Aorta (tissue), 5 donors: ENCODE measurements at regions not wholly inside any gene's neighbourhood (a gene's known extent, or its start where the extent isn't known, plus 50 kb on each side); places are given as distances from the start of the nearest gene placed in this dataset.
A peak's percentile ranks its signal among the peaks of the same experiment; 100 is the strongest.

ENCODE experiments used
- ATAC-seq: fragments of 200-7000 bp; cut with Tn5 transposase; one replicate; pipeline ENCODE4 v1.9.1; 2022; ENCODE audit warnings: moderate library complexity; ENCODE audit not compliant: low FRiP score
- DNase-seq, 2 donors: peaks; one replicate each; pipeline ENCODE4 v3.0.0-alpha.2; 2020
- H3K27ac ChIP-seq, 2 donors: one replicate each; pipeline ENCODE4 v1.5.1; 2013; ENCODE audit warnings: low read length in 2 of 2, mild to moderate bottlenecking in 2 of 2, moderate library complexity in 2 of 2, control low read depth in 1 of 2, inconsistent platforms in 1 of 2, low read depth in 1 of 2
- H3K27me3 ChIP-seq, 2 donors: one replicate each; pipeline ENCODE4 v1.6.1; 2013; ENCODE audit warnings: control low read depth in 1 of 2, low read length in 1 of 2, mild to moderate bottlenecking in 1 of 2, moderate library complexity in 1 of 2; ENCODE audit not compliant: insufficient read depth in 2 of 2, control insufficient read depth in 1 of 2
- H3K36me3 ChIP-seq, 2 donors: one replicate each; pipeline ENCODE4 v1.6.1; 2013; ENCODE audit warnings: control low read depth in 1 of 2, low read length in 1 of 2, mild to moderate bottlenecking in 1 of 2; ENCODE audit not compliant: insufficient read depth in 2 of 2, control insufficient read depth in 1 of 2
- H3K4me1 ChIP-seq, 2 donors: one replicate each; pipeline ENCODE4 v1.6.1; 2013; ENCODE audit warnings: low read length in 2 of 2, control low read depth in 1 of 2, mild to moderate bottlenecking in 1 of 2, moderate library complexity in 1 of 2; ENCODE audit not compliant: insufficient read depth in 2 of 2, control insufficient read depth in 1 of 2
- H3K4me3 ChIP-seq, 2 donors: one replicate each; pipeline ENCODE4 v1.5.1; 2013; ENCODE audit warnings: low read length in 2 of 2, control low read depth in 1 of 2, mild to moderate bottlenecking in 1 of 2
- H3K9me3 ChIP-seq: one replicate; pipeline ENCODE4 v1.6.1; 2013; ENCODE audit warnings: mild to moderate bottlenecking, low read length; ENCODE audit not compliant: control insufficient read depth
- WGBS, 2 donors: extraction: QIAGEN DNeasy Blood & Tissue Kit; methylation state at CpG; one replicate each; pipeline ENCODE4 v1.1.7; 2013; 5-methylcytosine and 5-hydroxymethylcytosine counted together
- intact Hi-C, 2 donors: fragments of 100-400 bp; cut with DNase I; formaldehyde crosslinking; loops; one replicate each; pipeline versions ENCODE4 v1.14.2 to v1.15.0; 2022
- donor health status: healthy with polysubstance abuse.
- donor health status: Bipolar disorder and iron deficiency.
- donor health status: DM: no; HTN: no; CAD: no.
- donor health status: DM: no; HTN: no; CAD: no.
- donor health status: DM: yes; HTN: yes; CAD: no.

- intact Hi-C loops, result no loop called here
- ATAC-seq, result peak; percentile 37
- no peak overlapping the region for H3K27ac ChIP-seq
Observed at GRCh38 chr2:236733156-236733555, 163.5 kb downstream of the ACKR3 start.

GRCh38 chr2:236735825-236736238 lies 166.2 kb downstream of the ACKR3 start:
- Histone ChIP-seq H3K9me3 (no peaks in the 10 kb centered on the region), H3K4me3 (no peak overlapping the region), H3K27ac (no peak overlapping the region), H3K36me3 (no peaks in the 10 kb centered on the region), H3K4me1 (no peaks in the 10 kb centered on the region), H3K27me3 (no peaks in the 10 kb centered on the region)
- DNase-seq (no peak), ATAC-seq (no peak)
- intact Hi-C loops, result no loop called here
- 89 to 95% methylated on average over 6 of the region's 6 CpGs for WGBS, 2 donors

More at GRCh38 chr2:236733156-236733555, 163.5 kb downstream of the ACKR3 start:
- WGBS, 2 donors, result 86 to 93% methylated on average over 3 of the region's 3 CpGs
- Histone ChIP-seq H3K36me3 (no peaks in the 10 kb centered on the region), H3K4me1 (no peaks in the 10 kb centered on the region), H3K9me3 (no peaks in the 10 kb centered on the region), H3K27me3 (no peaks in the 10 kb centered on the region), H3K4me3 (no peak overlapping the region)
- DNase-seq, result no peak

- no peak overlapping the region for H3K27ac ChIP-seq
- no peak for ATAC-seq
- H3K4me1 ChIP-seq, result no peaks in the 10 kb centered on the region
- intact Hi-C loops, result no loop called here
- H3K9me3 ChIP-seq, result no peaks in the 10 kb centered on the region
- H3K36me3 ChIP-seq, result no peaks in the 10 kb centered on the region
- WGBS, 2 donors, result 92 to 95% methylated on average over 4 of the region's 4 CpGs
- H3K27me3 ChIP-seq, result no peaks in the 10 kb centered on the region
- DNase-seq, result no peak
- no peak overlapping the region for H3K4me3 ChIP-seq
Observed at GRCh38 chr2:236738030-236738429, 168.4 kb downstream of the ACKR3 start.

- Histone ChIP-seq H3K4me1 (no peaks in the 10 kb centered on the region), H3K27me3 (no peaks in the 10 kb centered on the region), H3K9me3 (no peaks in the 10 kb centered on the region), H3K4me3 (no peak overlapping the region), H3K27ac (no peak overlapping the region), H3K36me3 (no peaks in the 10 kb centered on the region)
- intact Hi-C loops, result no loop called here
- 97 to 100% methylated on average over 2 of the region's 2 CpGs for WGBS, 2 donors
- no peak for DNase-seq
- ATAC-seq, result no peak
Observed at GRCh38 chr2:236738896-236739295, 169.3 kb downstream of the ACKR3 start.

GRCh38 chr2:236739663-236740062 lies 170.0 kb downstream of the ACKR3 start:
- intact Hi-C loops, result no loop called here
- no peaks in the 10 kb centered on the region for H3K9me3 ChIP-seq
- ATAC-seq, result no peak
- H3K4me3 ChIP-seq, result no peak overlapping the region
- H3K4me1 ChIP-seq, result no peaks in the 10 kb centered on the region
- H3K36me3 ChIP-seq, result no peaks in the 10 kb centered on the region
- no peak for DNase-seq
- H3K27ac ChIP-seq, result no peak overlapping the region
- no peaks in the 10 kb centered on the region for H3K27me3 ChIP-seq

GRCh38 chr2:236740506-236740905 lies 170.9 kb downstream of the ACKR3 start:
- intact Hi-C loops, result no loop called here
- Histone ChIP-seq H3K36me3 (no peaks in the 10 kb centered on the region), H3K4me1 (no peaks in the 10 kb centered on the region), H3K9me3 (no peaks in the 10 kb centered on the region), H3K27me3 (no peaks in the 10 kb centered on the region), H3K4me3 (no peak overlapping the region), H3K27ac (no peak overlapping the region)
- WGBS, 2 donors, result 93 to 96% methylated on average over 7 of the region's 7 CpGs
- ATAC-seq, result no peak
- DNase-seq, result no peak

GRCh38 chr2:236743039-236743920 lies 173.7 kb downstream of the ACKR3 start:
- ATAC-seq, result peak; percentile 35
- WGBS, 2 donors, result 87 to 89% methylated on average over 14 of the region's 14 CpGs

GRCh38 chr2:236743921-236744280 lies 174.3 kb downstream of the ACKR3 start:
- DNase-seq (no peak), ATAC-seq (no peak)
- Histone ChIP-seq H3K4me1 (no peaks in the 10 kb centered on the region), H3K36me3 (no peaks in the 10 kb centered on the region), H3K27me3 (no peaks in the 10 kb centered on the region), H3K4me3 (no peak overlapping the region), H3K27ac (no peak overlapping the region), H3K9me3 (no peaks in the 10 kb centered on the region)
- intact Hi-C loops, result no loop called here
- 89 to 96% methylated on average over 1 of the region's 1 CpG for WGBS, 2 donors

More at GRCh38 chr2:236743039-236743920, 173.7 kb downstream of the ACKR3 start:
- Histone ChIP-seq H3K36me3 (no peaks in the 10 kb centered on the region), H3K4me1 (no peaks in the 10 kb centered on the region), H3K27ac (no peak overlapping the region), H3K4me3 (no peak overlapping the region), H3K9me3 (no peaks in the 10 kb centered on the region), H3K27me3 (no peaks in the 10 kb centered on the region)
- no peak for DNase-seq
- intact Hi-C loops, result no loop called here

GRCh38 chr2:236744281-236744705 lies 174.7 kb downstream of the ACKR3 start:
- intact Hi-C loops, result no loop called here
- Histone ChIP-seq H3K36me3 (no peaks in the 10 kb centered on the region), H3K9me3 (no peaks in the 10 kb centered on the region), H3K27ac (no peak overlapping the region), H3K27me3 (no peaks in the 10 kb centered on the region), H3K4me3 (no peak overlapping the region), H3K4me1 (no peaks in the 10 kb centered on the region)
- DNase-seq (no peak), ATAC-seq (no peak)
- 88 to 90% methylated on average over 6 of the region's 6 CpGs for WGBS, 2 donors
